ENCODE measurements at regions not wholly inside any gene's neighbourhood (a gene's known extent, or its start where the extent isn't known, plus 50 kb on each side); places are given as distances from the start of the nearest gene placed in this dataset.

GRCh38 chr6:119557239-119557638 lies 207.7 kb upstream of the MAN1A1 start:
- no peaks in the 10 kb centered on the region for H3K36me3 Mint-ChIP-seq (ENCODE audit: low read depth)
- no peaks in the 10 kb centered on the region for H3K4me1 Mint-ChIP-seq (ENCODE audit: low read depth)
- no peak for DNase-seq (ENCODE audit: low spot score)
- no peak overlapping the region for H3K4me3 Mint-ChIP-seq (ENCODE audit: unreplicated experiment)
- no peak for TF ChIP-seq CTCF (IDR thresholded peaks at IDR 0.05)
- peaks cover 8% of the 10 kb centered on the region for H3K9me3 Mint-ChIP-seq (ENCODE audit: low read depth)
- H3K27me3 Mint-ChIP-seq (ENCODE audit: low read depth): peaks cover 28% of the 10 kb centered on the region
- H3K27ac Mint-ChIP-seq (ENCODE audit: unreplicated experiment): no peak overlapping the region

GRCh38 chr6:119552021-119552420 lies 202.5 kb upstream of the MAN1A1 start:
- Mint-ChIP-seq H3K9me3 (ENCODE audit: low read depth) (peaks cover 9% of the 10 kb centered on the region), H3K4me3 (ENCODE audit: unreplicated experiment) (no peak overlapping the region), H3K4me1 (ENCODE audit: low read depth) (no peaks in the 10 kb centered on the region), H3K27ac (ENCODE audit: unreplicated experiment) (no peak overlapping the region), H3K27me3 (ENCODE audit: low read depth) (peaks cover 25% of the 10 kb centered on the region), H3K36me3 (ENCODE audit: low read depth) (no peaks in the 10 kb centered on the region)
- TF ChIP-seq CTCF (IDR thresholded peaks at IDR 0.05): no peak
- no peak for DNase-seq (ENCODE audit: low spot score)

- DNase-seq (ENCODE audit: low spot score): no peak
- TF ChIP-seq CTCF (IDR thresholded peaks at IDR 0.05): no peak
- Mint-ChIP-seq H3K36me3 (ENCODE audit: low read depth) (no peaks in the 10 kb centered on the region), H3K4me1 (ENCODE audit: low read depth) (no peaks in the 10 kb centered on the region), H3K27ac (ENCODE audit: unreplicated experiment) (no peak overlapping the region), H3K9me3 (ENCODE audit: low read depth) (no peaks in the 10 kb centered on the region), H3K4me3 (ENCODE audit: unreplicated experiment) (no peak overlapping the region), H3K27me3 (ENCODE audit: low read depth) (peaks cover 34% of the 10 kb centered on the region)
Measured at GRCh38 chr6:119547024-119547423, 197.5 kb upstream of the MAN1A1 start.

- Mint-ChIP-seq H3K4me3 (ENCODE audit: unreplicated experiment) (no peak overlapping the region), H3K27ac (ENCODE audit: unreplicated experiment) (no peak overlapping the region), H3K27me3 (ENCODE audit: low read depth) (peaks cover 23% of the 10 kb centered on the region), H3K4me1 (ENCODE audit: low read depth) (peaks cover 10% of the 10 kb centered on the region), H3K9me3 (ENCODE audit: low read depth) (no peaks in the 10 kb centered on the region), H3K36me3 (ENCODE audit: low read depth) (no peaks in the 10 kb centered on the region)
- TF ChIP-seq CTCF (IDR thresholded peaks at IDR 0.05): no peak
- DNase-seq (ENCODE audit: low spot score): no peak
Measured at GRCh38 chr6:119545245-119545644, 195.7 kb upstream of the MAN1A1 start.

GRCh38 chr6:119544325-119545175 lies 195.0 kb upstream of the MAN1A1 start:
- DNase-seq (ENCODE audit: low spot score): no peak
- no peak for TF ChIP-seq CTCF (IDR thresholded peaks at IDR 0.05)
- H3K4me3 Mint-ChIP-seq (ENCODE audit: unreplicated experiment): no peak overlapping the region
- H3K27ac Mint-ChIP-seq (ENCODE audit: unreplicated experiment): no peak overlapping the region
- no peaks in the 10 kb centered on the region for H3K36me3 Mint-ChIP-seq (ENCODE audit: low read depth)
- peaks cover 10% of the 10 kb centered on the region for H3K4me1 Mint-ChIP-seq (ENCODE audit: low read depth)
- H3K9me3 Mint-ChIP-seq (ENCODE audit: low read depth): no peaks in the 10 kb centered on the region
- H3K27me3 Mint-ChIP-seq (ENCODE audit: low read depth): peaks cover 21% of the 10 kb centered on the region

Measured in chondrocyte (in vitro differentiated cells).